IPS-11a (cell line): ENCODE measurements at regions not wholly inside any gene's neighbourhood (a gene's known extent, or its start where the extent isn't known, plus 50 kb on each side); places are given as distances from the start of the nearest gene placed in this dataset.
"Not testable (repeated sequence)": the region's sequence is repeated elsewhere in the genome, so short reads cannot be mapped to it uniquely, and the experiment has no call there.

ENCODE experiments used
- H3K4me3 ChIP-seq: one replicate; pipeline ENCODE4 v1.5.1; 2013; ENCODE audit warnings: low read depth, low read length, control low read depth

GRCh38 chr9:21533597-21533996, 51.5 kb upstream of the IFNE start:
- no peak overlapping the region for H3K4me3 ChIP-seq

- no peak overlapping the region for H3K4me3 ChIP-seq
These were observed 53.3 kb upstream of the IFNE start for GRCh38 chr9:21535396-21535795.

- no peak overlapping the region for H3K4me3 ChIP-seq
These were observed 60.7 kb upstream of the IFNE start for GRCh38 chr9:21542787-21543186.

GRCh38 chr9:21543187-21543586, 61.1 kb upstream of the IFNE start:
- no peak overlapping the region for H3K4me3 ChIP-seq

- not testable (repeated sequence) for H3K4me3 ChIP-seq
These were observed 61.7 kb upstream of the IFNE start for GRCh38 chr9:21543816-21544215.

- H3K4me3 ChIP-seq: no peak overlapping the region
These were observed 64.8 kb upstream of the IFNE start for GRCh38 chr9:21546949-21547348.

- no peak overlapping the region for H3K4me3 ChIP-seq
These were observed 67.2 kb upstream of the IFNE start for GRCh38 chr9:21549251-21549765.

GRCh38 chr9:21549890-21550289, 67.8 kb upstream of the IFNE start:
- no peak overlapping the region for H3K4me3 ChIP-seq

GRCh38 chr9:21550392-21550791, 68.3 kb upstream of the IFNE start:
- no peak overlapping the region for H3K4me3 ChIP-seq

GRCh38 chr9:21551401-21551800, 69.3 kb upstream of the IFNE start:
- no peak overlapping the region for H3K4me3 ChIP-seq

- no peak overlapping the region for H3K4me3 ChIP-seq
These were observed 70.4 kb upstream of the IFNE start for GRCh38 chr9:21552244-21553170.

- no peak overlapping the region for H3K4me3 ChIP-seq
These were observed 71.3 kb upstream of the IFNE start for GRCh38 chr9:21553441-21553840.

GRCh38 chr9:21554813-21555212, 72.7 kb upstream of the IFNE start:
- H3K4me3 ChIP-seq: no peak overlapping the region

- H3K4me3 ChIP-seq: no peak overlapping the region
These were observed 73.8 kb upstream of the IFNE start for GRCh38 chr9:21555911-21556310.

GRCh38 chr9:21556581-21557427, 74.7 kb upstream of the IFNE start:
- no peak overlapping the region for H3K4me3 ChIP-seq

- H3K4me3 ChIP-seq: no peak overlapping the region
These were observed 75.3 kb upstream of the IFNE start for GRCh38 chr9:21557428-21557768.

GRCh38 chr9:21558079-21558478, 76.0 kb upstream of the IFNE start:
- no peak overlapping the region for H3K4me3 ChIP-seq

- H3K4me3 ChIP-seq: peak overlapping the region; percentile 62
These were observed 76.7 kb upstream of the IFNE start for GRCh38 chr9:21558615-21559401.

- peak overlapping the region; percentile 62 for H3K4me3 ChIP-seq
These were observed 77.5 kb upstream of the IFNE start for GRCh38 chr9:21559402-21560280.

- H3K4me3 ChIP-seq: peak overlapping the region; percentile 49
These were observed 78.2 kb upstream of the IFNE start for GRCh38 chr9:21560281-21560745.
